Caco-2 (cell line): ENCODE measurements at regions not wholly inside any gene's neighbourhood (a gene's known extent, or its start where the extent isn't known, plus 50 kb on each side); places are given as distances from the start of the nearest gene placed in this dataset.

ENCODE experiments used
- BruUV-seq: library from RNA; stranded (reverse); fragments of 400-500 nt; replicated peaks from 2 replicates; lab custom pipeline; 2021; lab: Mats Ljungman, UMichigan
- CTCF ChIA-PET: fragments of 300-600 bp; sonication (Branson Sonifier 250); formaldehyde crosslinking; loops from one replicate; lab custom pipeline; 2022; ENCODE audit warnings: antibody characterized with exemption; lab: Charles Lee
- POLR2A ChIA-PET: fragments of 300-600 bp; sonication (Branson Sonifier 250); formaldehyde crosslinking; loops from one replicate; lab custom pipeline; 2022; ENCODE audit warnings: antibody characterized with exemption; lab: Charles Lee
- DNase-seq, 2 experiments: peaks; one replicate each; pipeline versions ENCODE4 v3.0.0 to v3.0.0-alpha.2; 2020 to 2022
- H3K27me3 ChIP-seq: replicated peaks from 2 replicates; pipeline ENCODE4 v1.6.0; 2011; ENCODE audit warnings: low read length; ENCODE audit not compliant: control insufficient read depth, insufficient read depth
- H3K36me3 ChIP-seq: 2 replicates; pipeline ENCODE4 v1.5.1; 2011; ENCODE audit warnings: low read length; ENCODE audit not compliant: control insufficient read depth, insufficient read depth
- H3K4me1 ChIP-seq: fragments of 250-450 bp; sonication (Bioruptor Pico); 2 replicates; pipeline ENCODE4 v1.5.1; 2020; ENCODE audit warnings: mild to moderate bottlenecking
- H3K4me3 ChIP-seq: 2 replicates; pipeline ENCODE4 v1.5.1; 2011; ENCODE audit warnings: low read depth, mild to moderate bottlenecking, control low read depth, low read length
- H3K9me3 ChIP-seq: fragments of 250-450 bp; sonication (Bioruptor Pico); 2 replicates; pipeline ENCODE4 v1.5.1; 2020; ENCODE audit warnings: mild to moderate bottlenecking, moderate library complexity
- H3K27ac Mint-ChIP-seq: one replicate; pipeline ENCODE4 v1.8.0; 2022; ENCODE audit warnings: mixed read lengths; ENCODE audit not compliant: unreplicated experiment
- H3K27me3 Mint-ChIP-seq: one replicate; pipeline ENCODE4 v1.8.0; 2022; ENCODE audit warnings: mixed read lengths; ENCODE audit not compliant: insufficient read depth, unreplicated experiment
- H3K36me3 Mint-ChIP-seq: one replicate; pipeline ENCODE4 v1.8.0; 2022; ENCODE audit warnings: mild to moderate bottlenecking, mixed read lengths; ENCODE audit not compliant: insufficient read depth, unreplicated experiment
- H3K4me1 Mint-ChIP-seq: one replicate; pipeline ENCODE4 v1.8.0; 2022; ENCODE audit warnings: low read depth, mixed read lengths; ENCODE audit not compliant: unreplicated experiment
- H3K4me3 Mint-ChIP-seq: one replicate; pipeline ENCODE4 v1.8.0; 2022; ENCODE audit warnings: mild to moderate bottlenecking, moderate library complexity, mixed read lengths; ENCODE audit not compliant: unreplicated experiment
- H3K9me3 Mint-ChIP-seq: one replicate; pipeline ENCODE4 v1.8.0; 2022; ENCODE audit warnings: mixed read lengths; ENCODE audit not compliant: unreplicated experiment
- intact Hi-C: fragments of 100-400 bp; cut with micrococcal nuclease; formaldehyde crosslinking; loops from one replicate; pipeline ENCODE4 v1.10.0; 2022; ENCODE audit not compliant: unreplicated experiment
- TF ChIP-seq, protein P1 (sequence below), 2 experiments: fragments of 200-600 bp in 1 of 2; IDR thresholded peaks; 1 replicate in 1 of 2; 2 replicates in 1 of 2; pipeline versions ENCODE4 v1.5.1 to v1.8.0; 2011 to 2022; ENCODE audit warnings: antibody characterized with exemption in 1 of 2, control low read depth in 1 of 2, inconsistent platforms in 1 of 2, low read depth in 1 of 2, low read length in 1 of 2, mild to moderate bottlenecking in 1 of 2, moderate library complexity in 1 of 2; ENCODE audit not compliant: insufficient read depth in 1 of 2, severe bottlenecking in 1 of 2, unreplicated experiment in 1 of 2

GRCh38 chr19:28618504-28618903, 594.4 kb downstream of the UQCRFS1 start:
- TF ChIP-seq, protein P1, sequence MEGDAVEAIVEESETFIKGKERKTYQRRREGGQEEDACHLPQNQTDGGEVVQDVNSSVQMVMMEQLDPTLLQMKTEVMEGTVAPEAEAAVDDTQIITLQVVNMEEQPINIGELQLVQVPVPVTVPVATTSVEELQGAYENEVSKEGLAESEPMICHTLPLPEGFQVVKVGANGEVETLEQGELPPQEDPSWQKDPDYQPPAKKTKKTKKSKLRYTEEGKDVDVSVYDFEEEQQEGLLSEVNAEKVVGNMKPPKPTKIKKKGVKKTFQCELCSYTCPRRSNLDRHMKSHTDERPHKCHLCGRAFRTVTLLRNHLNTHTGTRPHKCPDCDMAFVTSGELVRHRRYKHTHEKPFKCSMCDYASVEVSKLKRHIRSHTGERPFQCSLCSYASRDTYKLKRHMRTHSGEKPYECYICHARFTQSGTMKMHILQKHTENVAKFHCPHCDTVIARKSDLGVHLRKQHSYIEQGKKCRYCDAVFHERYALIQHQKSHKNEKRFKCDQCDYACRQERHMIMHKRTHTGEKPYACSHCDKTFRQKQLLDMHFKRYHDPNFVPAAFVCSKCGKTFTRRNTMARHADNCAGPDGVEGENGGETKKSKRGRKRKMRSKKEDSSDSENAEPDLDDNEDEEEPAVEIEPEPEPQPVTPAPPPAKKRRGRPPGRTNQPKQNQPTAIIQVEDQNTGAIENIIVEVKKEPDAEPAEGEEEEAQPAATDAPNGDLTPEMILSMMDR (IDR thresholded peaks at IDR 0.05; ENCODE audit: insufficient read depth in 1 of 2, low read depth in 1 of 2, low read length in 1 of 2, severe bottlenecking in 1 of 2, unreplicated experiment in 1 of 2): no peak
- peaks cover 9% of the 10 kb centered on the region; the same call in 1 of the 2 replicates for H3K9me3 ChIP-seq
- Mint-ChIP-seq H3K27me3 (no peaks in the 10 kb centered on the region), H3K9me3 (peaks cover 60% of the 10 kb centered on the region), H3K4me3 (no peak overlapping the region), H3K4me1 (no peaks in the 10 kb centered on the region), H3K36me3 (no peaks in the 10 kb centered on the region), H3K27ac (no peak overlapping the region)
- no peaks in the 10 kb centered on the region for H3K27me3 ChIP-seq
- ChIA-PET POLR2A (no interaction called here), CTCF (no interaction called here)
- no peak overlapping the region for H3K4me3 ChIP-seq
- no peaks in the 10 kb centered on the region for H3K36me3 ChIP-seq
- no TSS peak for BruUV-seq
- intact Hi-C loops: no loop called here
- no peak for DNase-seq
- no peaks in the 10 kb centered on the region for H3K4me1 ChIP-seq

DNA sequence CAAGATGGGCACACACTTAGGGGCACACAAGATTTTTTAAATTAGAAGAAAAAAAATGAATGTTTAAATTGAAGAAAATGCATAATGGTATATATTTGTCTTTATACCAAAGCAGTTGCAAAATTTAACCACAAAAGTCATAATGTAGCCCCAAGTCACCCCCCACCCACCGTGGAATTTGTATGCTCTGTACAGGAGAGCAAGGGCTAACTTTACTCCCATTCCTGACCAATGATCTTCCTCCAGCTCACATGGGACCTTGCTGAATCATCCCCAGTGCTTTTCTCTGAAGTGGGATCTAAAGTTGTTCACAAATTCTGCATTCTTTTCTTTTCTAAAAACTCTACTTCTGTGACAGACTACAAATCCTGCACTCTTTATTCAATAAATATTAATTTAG, 597.0 kb downstream of the UQCRFS1 start:
- no peak for DNase-seq
- Histone ChIP-seq H3K9me3 (peaks cover 9% of the 10 kb centered on the region; the same call in 1 of the 2 replicates), H3K36me3 (no peaks in the 10 kb centered on the region), H3K27me3 (no peaks in the 10 kb centered on the region), H3K4me1 (no peaks in the 10 kb centered on the region), H3K4me3 (no peak overlapping the region)
- POLR2A ChIA-PET: no interaction called here
- intact Hi-C loops: no loop called here
- peaks cover 44% of the 10 kb centered on the region for H3K9me3 Mint-ChIP-seq
- no peaks in the 10 kb centered on the region for H3K4me1 Mint-ChIP-seq
- no peak overlapping the region for H3K27ac Mint-ChIP-seq
- no TSS peak for BruUV-seq
- CTCF ChIA-PET: no interaction called here
- TF ChIP-seq, protein P1 (IDR thresholded peaks at IDR 0.05; ENCODE audit: insufficient read depth in 1 of 2, low read depth in 1 of 2, low read length in 1 of 2, severe bottlenecking in 1 of 2, unreplicated experiment in 1 of 2): no peak
- no peak overlapping the region for H3K4me3 Mint-ChIP-seq
- H3K27me3 Mint-ChIP-seq: no peaks in the 10 kb centered on the region
- H3K36me3 Mint-ChIP-seq: no peaks in the 10 kb centered on the region

DNA sequence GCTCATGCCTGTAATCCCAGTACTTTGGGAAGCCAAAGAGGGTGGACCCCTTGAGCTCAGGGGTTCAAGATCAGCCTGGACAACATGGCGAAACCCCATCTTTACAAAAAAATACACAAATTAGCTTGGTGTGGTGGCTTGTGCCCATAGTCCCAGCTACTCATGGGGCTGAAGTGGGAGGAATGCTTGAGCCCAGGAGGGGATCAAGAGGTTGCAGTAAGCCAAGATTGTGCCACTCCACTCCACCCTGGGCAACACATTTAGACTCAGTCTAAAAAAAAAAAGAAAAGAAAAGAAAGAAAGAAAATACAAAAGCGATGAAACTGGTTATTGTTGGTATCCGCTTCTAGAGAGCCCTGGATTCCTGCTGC, 597.4 kb downstream of the UQCRFS1 start:
- Mint-ChIP-seq H3K27me3 (no peaks in the 10 kb centered on the region), H3K4me1 (no peaks in the 10 kb centered on the region), H3K4me3 (no peak overlapping the region), H3K27ac (no peak overlapping the region), H3K9me3 (peaks cover 41% of the 10 kb centered on the region), H3K36me3 (no peaks in the 10 kb centered on the region)
- H3K4me3 ChIP-seq: no peak overlapping the region
- BruUV-seq: no TSS peak
- H3K4me1 ChIP-seq: no peaks in the 10 kb centered on the region
- intact Hi-C loops: no loop called here
- no peak for DNase-seq
- POLR2A ChIA-PET: no interaction called here
- TF ChIP-seq, protein P1 (IDR thresholded peaks at IDR 0.05; ENCODE audit: insufficient read depth in 1 of 2, low read depth in 1 of 2, low read length in 1 of 2, severe bottlenecking in 1 of 2, unreplicated experiment in 1 of 2): no peak
- H3K9me3 ChIP-seq: peaks cover 9% of the 10 kb centered on the region; the same call in 1 of the 2 replicates
- no peaks in the 10 kb centered on the region for H3K27me3 ChIP-seq
- CTCF ChIA-PET: no interaction called here
- H3K36me3 ChIP-seq: no peaks in the 10 kb centered on the region
